HT1080 (cell line): ENCODE measurements at regions not wholly inside any gene's neighbourhood (a gene's known extent, or its start where the extent isn't known, plus 50 kb on each side); places are given as distances from the start of the nearest gene placed in this dataset. TPM values are rescaled to one million over a fixed set of nuclear protein-coding genes. Genes with fewer than 3 reads are reported as not detected.

Experiments used
- DNase-seq: peaks from one replicate; pipeline ENCODE4 v3.0.0-alpha.2; 2015; ENCODE audit warnings: low read depth
- small RNA-seq: library from RNA; depleted of rRNA; stranded (forward); fragments of <200 nt; gene quantifications from one replicate; pipeline ENCODE3, GENCODE V24; 2014

GRCh38 chr12:66045506-66045905, 85.0 kb downstream of the LLPH start:
- no peak for DNase-seq

GRCh38 chr12:66044731-66045130, 85.8 kb downstream of the LLPH start:
- DNase-seq = peak; percentile 75

GRCh38 chr12:66043035-66043434, 87.5 kb downstream of the LLPH start:
- no peak for DNase-seq

- DNase-seq = no peak
Observed at GRCh38 chr12:66041651-66042363, 88.7 kb downstream of the LLPH start.

GRCh38 chr12:66036317-66036716, 94.2 kb downstream of the LLPH start:
- DNase-seq = peak; percentile 97

- DNase-seq = peak; percentile 64
Observed at GRCh38 chr12:66035288-66035966, 95.1 kb downstream of the LLPH start.

- DNase-seq = no peak
Observed at GRCh38 chr12:66033151-66033550, 97.4 kb downstream of the LLPH start.

GRCh38 chr12:66032739-66033138, 97.8 kb downstream of the LLPH start:
- DNase-seq = no peak

GRCh38 chr12:66030217-66030781, 100.3 kb downstream of the LLPH start:
- DNase-seq = no peak

- no peak for DNase-seq
Observed at GRCh38 chr12:66028390-66028789, 102.2 kb downstream of the LLPH start.

- no peak for DNase-seq
Observed at GRCh38 chr12:66025477-66025876, 105.1 kb downstream of the LLPH start.

- no peak for DNase-seq
Observed at GRCh38 chr12:66024949-66025348, 105.6 kb downstream of the LLPH start.

- DNase-seq = no peak
Observed at GRCh38 chr12:66020481-66020880, 110.1 kb downstream of the LLPH start.

GRCh38 chr12:66017736-66018135, 112.8 kb downstream of the LLPH start:
- no peak for DNase-seq

Small RNAs in the stretch of these regions (small RNA-seq; reads per million reads assigned to genes)
- gene MIR6074 (not detected), gene RNA5SP362 (not detected)
